ENCODE measurements at regions not wholly inside any gene's neighbourhood (a gene's known extent, or its start where the extent isn't known, plus 50 kb on each side); places are given as distances from the start of the nearest gene placed in this dataset.

DNA sequence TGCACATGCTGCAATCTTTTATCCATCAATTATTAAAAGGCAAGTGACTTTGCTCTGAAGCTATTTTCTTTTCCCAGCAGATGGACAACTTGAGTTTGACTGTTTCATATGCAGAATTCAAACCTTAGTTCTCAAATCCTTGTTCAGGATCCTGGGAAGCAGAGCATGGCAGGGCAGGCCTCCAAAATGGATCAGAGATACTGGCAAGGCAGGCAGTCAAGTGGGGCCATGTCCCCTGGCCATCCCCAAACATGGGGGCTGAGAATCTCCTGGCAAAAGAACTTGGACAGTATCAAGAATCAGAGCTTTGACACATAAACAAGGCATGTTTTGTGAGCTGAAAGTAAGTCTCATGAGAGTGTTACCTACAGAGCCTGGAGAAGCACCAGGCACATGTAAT, 122.9 kb upstream of the CTNNB1 start:
- H3K36me3 ChIP-seq = no peaks in the 10 kb centered on the region
- intact Hi-C loops (cut with DNase I; ENCODE audit: low total_unique reads) = no loop called here
- H3K4me1 ChIP-seq = no peaks in the 10 kb centered on the region
- no peaks in the 10 kb centered on the region for H3K9me3 ChIP-seq
- H3K4me3 ChIP-seq = no peak overlapping the region
- no peaks in the 10 kb centered on the region for H3K27me3 ChIP-seq
- TF ChIP-seq POLR2A (IDR thresholded peaks at IDR 0.05) = no peak
- TF ChIP-seq, protein P1, sequence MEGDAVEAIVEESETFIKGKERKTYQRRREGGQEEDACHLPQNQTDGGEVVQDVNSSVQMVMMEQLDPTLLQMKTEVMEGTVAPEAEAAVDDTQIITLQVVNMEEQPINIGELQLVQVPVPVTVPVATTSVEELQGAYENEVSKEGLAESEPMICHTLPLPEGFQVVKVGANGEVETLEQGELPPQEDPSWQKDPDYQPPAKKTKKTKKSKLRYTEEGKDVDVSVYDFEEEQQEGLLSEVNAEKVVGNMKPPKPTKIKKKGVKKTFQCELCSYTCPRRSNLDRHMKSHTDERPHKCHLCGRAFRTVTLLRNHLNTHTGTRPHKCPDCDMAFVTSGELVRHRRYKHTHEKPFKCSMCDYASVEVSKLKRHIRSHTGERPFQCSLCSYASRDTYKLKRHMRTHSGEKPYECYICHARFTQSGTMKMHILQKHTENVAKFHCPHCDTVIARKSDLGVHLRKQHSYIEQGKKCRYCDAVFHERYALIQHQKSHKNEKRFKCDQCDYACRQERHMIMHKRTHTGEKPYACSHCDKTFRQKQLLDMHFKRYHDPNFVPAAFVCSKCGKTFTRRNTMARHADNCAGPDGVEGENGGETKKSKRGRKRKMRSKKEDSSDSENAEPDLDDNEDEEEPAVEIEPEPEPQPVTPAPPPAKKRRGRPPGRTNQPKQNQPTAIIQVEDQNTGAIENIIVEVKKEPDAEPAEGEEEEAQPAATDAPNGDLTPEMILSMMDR (IDR thresholded peaks at IDR 0.05) = no peak
- no peak for TF ChIP-seq POLR2AphosphoS5 (IDR thresholded peaks at IDR 0.05)
- no peak for DNase-seq (ENCODE audit: low spot score in 2 of 2)
- no peak overlapping the region for H3K27ac ChIP-seq

DNA sequence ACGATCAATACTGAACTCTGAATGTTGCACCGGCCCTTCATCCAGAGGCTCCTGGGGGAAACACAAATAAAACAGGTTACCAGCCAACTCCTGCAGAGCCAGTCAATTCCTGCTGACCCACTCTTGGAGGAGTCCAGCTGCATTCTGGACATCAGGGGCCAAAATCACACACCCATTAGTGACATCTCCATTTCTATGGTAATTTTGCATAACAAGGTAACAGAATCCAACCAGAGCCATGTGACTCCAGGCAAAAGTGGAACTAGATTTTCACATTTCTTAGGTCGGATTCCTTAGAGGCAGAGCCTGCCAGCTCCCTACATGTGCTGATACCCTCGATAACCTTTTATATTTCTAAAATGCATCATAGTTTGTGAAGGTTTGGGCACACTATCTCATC, 119.2 kb upstream of the CTNNB1 start:
- TF ChIP-seq POLR2A (IDR thresholded peaks at IDR 0.05) = no peak
- no peak for TF ChIP-seq POLR2AphosphoS5 (IDR thresholded peaks at IDR 0.05)
- TF ChIP-seq, protein P1 (IDR thresholded peaks at IDR 0.05) = no peak
- no peak overlapping the region for H3K27ac ChIP-seq
- no peak for DNase-seq (ENCODE audit: low spot score in 2 of 2)
- intact Hi-C loops (cut with DNase I; ENCODE audit: low total_unique reads) = no loop called here
- no peaks in the 10 kb centered on the region for H3K36me3 ChIP-seq
- no peaks in the 10 kb centered on the region for H3K4me1 ChIP-seq
- no peaks in the 10 kb centered on the region for H3K27me3 ChIP-seq
- H3K4me3 ChIP-seq = no peak overlapping the region
- H3K9me3 ChIP-seq = no peaks in the 10 kb centered on the region

DNA sequence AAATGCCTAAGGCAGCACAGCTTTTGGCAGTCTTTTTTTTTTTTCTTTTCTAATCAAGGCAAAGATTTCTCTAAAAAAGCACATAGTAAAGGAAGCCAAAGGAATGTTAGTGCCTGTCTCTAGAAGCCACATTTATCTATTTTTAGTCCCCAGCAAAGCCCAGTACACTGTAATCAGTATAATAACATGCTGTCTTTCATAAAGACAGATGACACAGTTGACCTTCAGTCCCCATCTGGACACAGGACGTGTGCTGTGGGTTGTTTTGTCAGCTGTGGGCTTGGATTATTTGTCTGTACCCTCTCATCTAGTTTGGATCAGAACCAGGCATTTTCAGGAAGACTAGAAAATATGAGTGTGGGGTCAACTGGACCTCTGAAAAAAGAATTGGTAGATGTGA, 110.4 kb upstream of the CTNNB1 start:
- no peak for TF ChIP-seq POLR2AphosphoS5 (IDR thresholded peaks at IDR 0.05)
- no peak for TF ChIP-seq POLR2A (IDR thresholded peaks at IDR 0.05)
- TF ChIP-seq, protein P1 (IDR thresholded peaks at IDR 0.05) = no peak
- Histone ChIP-seq H3K36me3 (no peaks in the 10 kb centered on the region), H3K4me1 (no peaks in the 10 kb centered on the region), H3K27ac (no peak overlapping the region), H3K4me3 (no peak overlapping the region), H3K27me3 (no peaks in the 10 kb centered on the region), H3K9me3 (no peaks in the 10 kb centered on the region)
- intact Hi-C loops (cut with DNase I; ENCODE audit: low total_unique reads) = no loop called here
- no peak for DNase-seq (ENCODE audit: low spot score in 2 of 2)

DNA sequence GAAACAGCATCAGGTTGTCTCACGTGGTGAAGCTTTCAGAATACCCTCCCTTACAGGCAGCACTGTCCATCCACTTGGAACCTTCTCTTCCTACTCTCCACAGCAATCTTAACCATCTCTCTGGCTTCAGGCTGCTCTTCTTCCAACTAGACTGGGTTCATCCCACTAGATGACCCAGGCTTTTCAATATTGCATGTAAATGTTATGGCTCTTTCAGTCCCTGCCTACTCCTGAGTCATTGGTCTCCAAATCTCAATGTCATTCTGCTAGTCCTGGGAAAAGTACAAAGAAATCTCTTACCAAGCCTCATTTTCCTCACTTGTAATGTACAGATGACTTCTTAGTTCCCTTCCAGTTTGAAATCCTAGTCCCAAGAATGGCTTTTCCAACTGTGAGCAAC, 109.7 kb upstream of the CTNNB1 start:
- no peaks in the 10 kb centered on the region for H3K36me3 ChIP-seq
- H3K27me3 ChIP-seq = no peaks in the 10 kb centered on the region
- TF ChIP-seq POLR2AphosphoS5 (IDR thresholded peaks at IDR 0.05) (no peak), POLR2A (IDR thresholded peaks at IDR 0.05) (no peak)
- TF ChIP-seq, protein P1 (IDR thresholded peaks at IDR 0.05) = no peak
- intact Hi-C loops (cut with DNase I; ENCODE audit: low total_unique reads) = no loop called here
- no peak for DNase-seq (ENCODE audit: low spot score in 2 of 2)
- no peak overlapping the region for H3K4me3 ChIP-seq
- no peaks in the 10 kb centered on the region for H3K9me3 ChIP-seq
- no peak overlapping the region for H3K27ac ChIP-seq
- H3K4me1 ChIP-seq = no peaks in the 10 kb centered on the region

DNA sequence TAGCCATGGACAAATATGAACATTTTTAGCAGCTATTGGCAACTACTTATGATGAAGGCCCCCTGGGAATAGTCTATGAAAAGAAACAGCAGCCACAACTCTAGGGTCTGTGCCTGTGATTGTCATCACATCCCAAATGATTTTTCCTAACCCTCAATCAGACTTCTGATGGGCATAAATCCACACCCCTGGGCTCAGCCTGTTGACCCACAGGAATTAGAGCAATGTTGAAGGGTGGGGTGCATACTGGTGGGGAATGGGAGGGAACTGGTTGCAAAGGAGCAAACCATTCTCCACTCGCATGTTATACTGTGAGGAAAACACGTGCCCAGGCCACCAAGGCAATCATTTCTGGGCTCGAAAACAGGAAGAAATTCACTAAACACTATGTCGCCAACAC, 106.5 kb upstream of the CTNNB1 start:
- no peak for DNase-seq (ENCODE audit: low spot score in 2 of 2)
- intact Hi-C loops (cut with DNase I; ENCODE audit: low total_unique reads) = no loop called here

More for the DNA sequence above, 106.5 kb upstream of the CTNNB1 start:
- TF ChIP-seq, protein P1 (IDR thresholded peaks at IDR 0.05) = no peak
- no peaks in the 10 kb centered on the region for H3K36me3 ChIP-seq
- H3K27me3 ChIP-seq = no peaks in the 10 kb centered on the region
- no peaks in the 10 kb centered on the region for H3K4me1 ChIP-seq
- no peak overlapping the region for H3K27ac ChIP-seq
- H3K9me3 ChIP-seq = no peaks in the 10 kb centered on the region
- no peak overlapping the region for H3K4me3 ChIP-seq

Data from breast epithelium (tissue), 4 donors.